Liver (tissue), 8 donors: ENCODE measurements at regions not wholly inside any gene's neighbourhood (a gene's known extent, or its start where the extent isn't known, plus 50 kb on each side); places are given as distances from the start of the nearest gene placed in this dataset.
"Not testable (repeated sequence)": the region's sequence is repeated elsewhere in the genome, so short reads cannot be mapped to it uniquely, and the experiment has no call there.

Experiments
- DNase-seq: peaks from one replicate; pipeline ENCODE4 v3.0.0-alpha.2; 2017; ENCODE audit warnings: low spot score
- H3K27ac ChIP-seq, 2 donors: one replicate each; pipeline ENCODE4 v1.7.0; 2013; ENCODE audit warnings: inconsistent platforms in 2 of 2, low read length in 2 of 2, control low read depth in 1 of 2, low read depth in 1 of 2, mild to moderate bottlenecking in 1 of 2
- H3K27me3 ChIP-seq, 4 donors: one replicate each; pipeline versions ENCODE4 v1.6.1 to v1.7.0; 2013; ENCODE audit warnings: low read length in 3 of 4, inconsistent platforms in 1 of 4, mild to moderate bottlenecking in 1 of 4, moderate library complexity in 1 of 4; ENCODE audit not compliant: control insufficient read depth in 4 of 4, insufficient read depth in 4 of 4
- H3K36me3 ChIP-seq, 4 donors: one replicate each; pipeline versions ENCODE4 v1.6.1 to v1.7.0; 2013; ENCODE audit warnings: low read length in 3 of 4, mild to moderate bottlenecking in 3 of 4, low read depth in 1 of 4, moderate library complexity in 1 of 4; ENCODE audit not compliant: control insufficient read depth in 4 of 4, insufficient read depth in 3 of 4
- H3K4me1 ChIP-seq, 4 donors: one replicate each; pipeline versions ENCODE4 v1.6.1 to v1.7.0; 2013; ENCODE audit warnings: low read length in 3 of 4, mild to moderate bottlenecking in 3 of 4, moderate library complexity in 1 of 4; ENCODE audit not compliant: control insufficient read depth in 4 of 4, insufficient read depth in 4 of 4
- H3K4me3 ChIP-seq, 3 donors: one replicate each; pipeline versions ENCODE4 v1.6.1 to v1.7.0; 2013; ENCODE audit warnings: low read length in 3 of 3, control low read depth in 1 of 3, low read depth in 1 of 3, mild to moderate bottlenecking in 1 of 3
- H3K9ac ChIP-seq, 2 donors: one replicate each; pipeline ENCODE4 v1.7.0; 2013; ENCODE audit warnings: low read length in 2 of 2, mild to moderate bottlenecking in 2 of 2, moderate library complexity in 2 of 2, control low read depth in 1 of 2, low read depth in 1 of 2
- H3K9me3 ChIP-seq, 4 donors: one replicate each; pipeline versions ENCODE4 v1.6.1 to v1.7.0; 2013; ENCODE audit warnings: low read length in 3 of 4; ENCODE audit not compliant: control insufficient read depth in 4 of 4
- EGR1 ChIP-seq, 2 donors: IDR thresholded peaks; 2 replicates each; pipeline ENCODE4 v1.6.1; 2016 to 2018; ENCODE audit warnings: antibody characterized with exemption in 2 of 2, low read depth in 2 of 2
- FOXA2 ChIP-seq: IDR thresholded peaks from 2 replicates; pipeline ENCODE4 v1.6.1; 2016; ENCODE audit warnings: antibody characterized with exemption
- NR2F2 ChIP-seq: IDR thresholded peaks from 2 replicates; pipeline ENCODE4 v1.6.1; 2016; ENCODE audit warnings: antibody characterized with exemption
- YY1 ChIP-seq: IDR thresholded peaks from 2 replicates; pipeline ENCODE4 v1.6.1; 2016; ENCODE audit warnings: antibody characterized with exemption, mild to moderate bottlenecking
- WGBS: extraction: QIAGEN DNeasy Blood & Tissue Kit; methylation state at CpG from one replicate; pipeline ENCODE4 v1.1.7; 2013; 5-methylcytosine and 5-hydroxymethylcytosine counted together
- TF ChIP-seq, protein P1 (sequence below): IDR thresholded peaks from 2 replicates; pipeline ENCODE4 v1.6.1; 2016; ENCODE audit warnings: antibody characterized with exemption
- TF ChIP-seq, protein P2 (sequence below): IDR thresholded peaks from 2 replicates; pipeline ENCODE4 v1.6.1; 2016; ENCODE audit warnings: antibody characterized with exemption
- TF ChIP-seq, protein P3 (sequence below): fragments of 150-350 bp; IDR thresholded peaks from 2 replicates; pipeline ENCODE4 v1.5.1; 2017; ENCODE audit warnings: improper control_type of control experiment, low read depth, low read length; ENCODE audit not compliant: missing input control
- donor health status: healthy.
- donor health status: healthy.
- donor health status: healthy.
- donor health status: healthy.
- donor health status: healthy.

GRCh38 chrX:114058988-114059418 lies 524.9 kb upstream of the HTR2C start:
- H3K9ac ChIP-seq = no peak overlapping the region
- H3K4me1 ChIP-seq = no peaks in the 10 kb centered on the region
- no peak overlapping the region for H3K27ac ChIP-seq
- H3K36me3 ChIP-seq = no peaks in the 10 kb centered on the region
- no peaks in the 10 kb centered on the region for H3K27me3 ChIP-seq
- TF ChIP-seq, protein P1, sequence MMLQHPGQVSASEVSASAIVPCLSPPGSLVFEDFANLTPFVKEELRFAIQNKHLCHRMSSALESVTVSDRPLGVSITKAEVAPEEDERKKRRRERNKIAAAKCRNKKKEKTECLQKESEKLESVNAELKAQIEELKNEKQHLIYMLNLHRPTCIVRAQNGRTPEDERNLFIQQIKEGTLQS = no peak
- WGBS = 54% methylated on average over 15 of the region's 15 CpGs
- H3K9me3 ChIP-seq = no peaks in the 10 kb centered on the region
- H3K4me3 ChIP-seq = no peak overlapping the region
- DNase-seq = no peak

DNA sequence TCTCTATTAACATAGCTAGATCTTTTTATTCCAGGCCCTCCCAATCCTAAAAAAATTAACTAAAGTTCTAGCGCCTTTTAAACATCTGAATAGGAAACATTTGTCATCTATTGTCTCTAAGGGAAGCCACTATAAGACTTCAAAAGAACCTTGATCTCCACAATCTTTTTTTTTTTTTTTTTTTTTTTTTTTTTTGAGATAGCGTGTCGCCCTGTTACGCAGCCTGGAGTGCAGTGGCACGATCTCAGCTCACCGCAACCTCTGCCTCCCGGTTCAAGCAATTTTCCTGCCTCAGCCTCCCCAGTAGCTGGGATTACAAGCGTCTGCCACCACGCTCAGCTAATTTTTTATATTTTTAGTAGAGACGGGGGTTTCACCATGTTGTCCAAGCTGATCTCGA lies 526.5 kb upstream of the HTR2C start:
- H3K9ac ChIP-seq, H3K27ac ChIP-seq, H3K4me1 ChIP-seq, H3K36me3 ChIP-seq, DNase-seq, H3K27me3 ChIP-seq, H3K9me3 ChIP-seq, H3K4me3 ChIP-seq: not testable (repeated sequence)
- WGBS = 92% methylated on average over 11 of the region's 11 CpGs

DNA sequence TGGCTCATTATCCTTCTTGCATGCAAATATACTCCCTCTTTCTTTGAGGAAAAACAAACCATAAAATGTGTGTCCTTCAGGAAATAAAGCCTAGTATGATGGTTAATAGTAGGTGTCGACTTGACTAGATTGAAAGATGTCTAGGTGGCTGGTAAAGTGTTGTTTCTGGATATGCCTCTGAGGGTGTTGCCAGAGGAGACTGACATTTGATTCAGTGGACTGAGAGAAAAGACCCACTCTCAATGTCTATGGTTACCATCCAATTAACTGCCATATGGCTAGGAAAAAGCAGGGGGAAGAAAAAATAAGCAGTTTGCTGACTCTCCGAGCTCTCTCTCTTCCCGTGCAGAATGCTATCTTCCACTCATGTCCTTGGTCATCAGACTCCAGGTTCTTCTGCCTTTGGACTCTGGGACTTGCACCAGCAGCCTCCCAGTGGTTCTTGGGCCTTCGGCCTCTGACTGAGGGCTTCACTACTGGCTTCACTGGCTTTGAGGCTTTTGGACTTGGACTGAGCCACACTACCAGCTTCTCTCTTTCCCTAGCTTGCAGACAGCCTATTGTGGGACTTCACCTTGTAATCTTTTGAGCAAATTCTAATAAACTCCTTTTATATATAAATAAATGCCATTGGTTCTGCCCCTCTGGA lies 532.1 kb upstream of the HTR2C start:
- H3K9me3 ChIP-seq = no peaks in the 10 kb centered on the region
- TF ChIP-seq, protein P1 = no peak
- TF ChIP-seq, protein P2, sequence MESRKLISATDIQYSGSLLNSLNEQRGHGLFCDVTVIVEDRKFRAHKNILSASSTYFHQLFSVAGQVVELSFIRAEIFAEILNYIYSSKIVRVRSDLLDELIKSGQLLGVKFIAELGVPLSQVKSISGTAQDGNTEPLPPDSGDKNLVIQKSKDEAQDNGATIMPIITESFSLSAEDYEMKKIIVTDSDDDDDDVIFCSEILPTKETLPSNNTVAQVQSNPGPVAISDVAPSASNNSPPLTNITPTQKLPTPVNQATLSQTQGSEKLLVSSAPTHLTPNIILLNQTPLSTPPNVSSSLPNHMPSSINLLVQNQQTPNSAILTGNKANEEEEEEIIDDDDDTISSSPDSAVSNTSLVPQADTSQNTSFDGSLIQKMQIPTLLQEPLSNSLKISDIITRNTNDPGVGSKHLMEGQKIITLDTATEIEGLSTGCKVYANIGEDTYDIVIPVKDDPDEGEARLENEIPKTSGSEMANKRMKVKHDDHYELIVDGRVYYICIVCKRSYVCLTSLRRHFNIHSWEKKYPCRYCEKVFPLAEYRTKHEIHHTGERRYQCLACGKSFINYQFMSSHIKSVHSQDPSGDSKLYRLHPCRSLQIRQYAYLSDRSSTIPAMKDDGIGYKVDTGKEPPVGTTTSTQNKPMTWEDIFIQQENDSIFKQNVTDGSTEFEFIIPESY = no peak
- TF ChIP-seq EGR1 (IDR thresholded peaks at IDR 0.05; ENCODE audit: low read depth in 2 of 2) (no peak), YY1 (no peak), NR2F2 (no peak), FOXA2 (no peak)
- TF ChIP-seq, protein P3, sequence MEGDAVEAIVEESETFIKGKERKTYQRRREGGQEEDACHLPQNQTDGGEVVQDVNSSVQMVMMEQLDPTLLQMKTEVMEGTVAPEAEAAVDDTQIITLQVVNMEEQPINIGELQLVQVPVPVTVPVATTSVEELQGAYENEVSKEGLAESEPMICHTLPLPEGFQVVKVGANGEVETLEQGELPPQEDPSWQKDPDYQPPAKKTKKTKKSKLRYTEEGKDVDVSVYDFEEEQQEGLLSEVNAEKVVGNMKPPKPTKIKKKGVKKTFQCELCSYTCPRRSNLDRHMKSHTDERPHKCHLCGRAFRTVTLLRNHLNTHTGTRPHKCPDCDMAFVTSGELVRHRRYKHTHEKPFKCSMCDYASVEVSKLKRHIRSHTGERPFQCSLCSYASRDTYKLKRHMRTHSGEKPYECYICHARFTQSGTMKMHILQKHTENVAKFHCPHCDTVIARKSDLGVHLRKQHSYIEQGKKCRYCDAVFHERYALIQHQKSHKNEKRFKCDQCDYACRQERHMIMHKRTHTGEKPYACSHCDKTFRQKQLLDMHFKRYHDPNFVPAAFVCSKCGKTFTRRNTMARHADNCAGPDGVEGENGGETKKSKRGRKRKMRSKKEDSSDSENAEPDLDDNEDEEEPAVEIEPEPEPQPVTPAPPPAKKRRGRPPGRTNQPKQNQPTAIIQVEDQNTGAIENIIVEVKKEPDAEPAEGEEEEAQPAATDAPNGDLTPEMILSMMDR = no peak
- WGBS = 84% methylated on average over 4 of the region's 4 CpGs
- H3K4me3 ChIP-seq = no peak overlapping the region
- no peaks in the 10 kb centered on the region for H3K27me3 ChIP-seq
- no peaks in the 10 kb centered on the region for H3K4me1 ChIP-seq
- DNase-seq = no peak
- no peak overlapping the region for H3K27ac ChIP-seq
- no peaks in the 10 kb centered on the region for H3K36me3 ChIP-seq
- H3K9ac ChIP-seq = no peak overlapping the region
